Stimulated activated CD8-positive, alpha-beta memory T cell treated with anti-CD3 and anti-CD28 coated beads, Interleukin-2, amount 100 ng/mL, for 48 hours (primary cell): ENCODE measurements at regions not wholly inside any gene's neighbourhood (a gene's known extent, or its start where the extent isn't known, plus 50 kb on each side); places are given as distances from the start of the nearest gene placed in this dataset.

Source experiments
- DNase-seq, 2 donors: peaks; one replicate each; pipeline ENCODE4 v3.0.0-alpha.2; 2020; ENCODE audit warnings: low read depth in 2 of 2

- no peak for DNase-seq
These were observed 979.6 kb upstream of the MAP3K7 start for GRCh38 chr6:91566467-91566866.

- DNase-seq, result no peak
These were observed 978.3 kb upstream of the MAP3K7 start for GRCh38 chr6:91565207-91565606.

- no peak for DNase-seq
These were observed 976.1 kb upstream of the MAP3K7 start for GRCh38 chr6:91562955-91563354.

- no peak for DNase-seq
These were observed 973.5 kb upstream of the MAP3K7 start for GRCh38 chr6:91560409-91560808.

- DNase-seq, result no peak
These were observed 954.0 kb upstream of the MAP3K7 start for GRCh38 chr6:91540902-91541301.

GRCh38 chr6:91539456-91539855 lies 952.6 kb upstream of the MAP3K7 start:
- no peak for DNase-seq

- no peak for DNase-seq
These were observed 951.8 kb upstream of the MAP3K7 start for GRCh38 chr6:91538622-91539021.

- no peak for DNase-seq
These were observed 947.7 kb upstream of the MAP3K7 start for GRCh38 chr6:91534614-91535013.

GRCh38 chr6:91523511-91523910 lies 936.6 kb upstream of the MAP3K7 start:
- no peak for DNase-seq

- no peak for DNase-seq
These were observed 935.1 kb upstream of the MAP3K7 start for GRCh38 chr6:91521999-91522398.

- DNase-seq, result no peak
These were observed 922.8 kb upstream of the MAP3K7 start for GRCh38 chr6:91509711-91510110.

GRCh38 chr6:91509039-91509438 lies 922.2 kb upstream of the MAP3K7 start:
- no peak for DNase-seq

GRCh38 chr6:91506509-91506908 lies 919.6 kb upstream of the MAP3K7 start:
- no peak for DNase-seq

- no peak for DNase-seq
These were observed 918.3 kb upstream of the MAP3K7 start for GRCh38 chr6:91505199-91505598.

- no peak for DNase-seq
These were observed 915.1 kb upstream of the MAP3K7 start for GRCh38 chr6:91501930-91502329.

GRCh38 chr6:91500689-91501303 lies 913.9 kb upstream of the MAP3K7 start:
- no peak for DNase-seq

GRCh38 chr6:91498576-91498975 lies 911.7 kb upstream of the MAP3K7 start:
- no peak for DNase-seq

- no peak for DNase-seq
These were observed 910.9 kb upstream of the MAP3K7 start for GRCh38 chr6:91497770-91498169.

- no peak for DNase-seq
These were observed 903.9 kb upstream of the MAP3K7 start for GRCh38 chr6:91490671-91491301.

- DNase-seq, result no peak
These were observed 901.0 kb upstream of the MAP3K7 start for GRCh38 chr6:91487696-91488392.

GRCh38 chr6:91486200-91486599 lies 899.3 kb upstream of the MAP3K7 start:
- no peak for DNase-seq

- DNase-seq, result no peak
These were observed 898.2 kb upstream of the MAP3K7 start for GRCh38 chr6:91485047-91485446.

- no peak for DNase-seq
These were observed 896.7 kb upstream of the MAP3K7 start for GRCh38 chr6:91483415-91484105.
